ENCODE measurements at regions not wholly inside any gene's neighbourhood (a gene's known extent, or its start where the extent isn't known, plus 50 kb on each side); places are given as distances from the start of the nearest gene placed in this dataset.
"Not testable (repeated sequence)": the region's sequence is repeated elsewhere in the genome, so short reads cannot be mapped to it uniquely, and the experiment has no call there.

DNA sequence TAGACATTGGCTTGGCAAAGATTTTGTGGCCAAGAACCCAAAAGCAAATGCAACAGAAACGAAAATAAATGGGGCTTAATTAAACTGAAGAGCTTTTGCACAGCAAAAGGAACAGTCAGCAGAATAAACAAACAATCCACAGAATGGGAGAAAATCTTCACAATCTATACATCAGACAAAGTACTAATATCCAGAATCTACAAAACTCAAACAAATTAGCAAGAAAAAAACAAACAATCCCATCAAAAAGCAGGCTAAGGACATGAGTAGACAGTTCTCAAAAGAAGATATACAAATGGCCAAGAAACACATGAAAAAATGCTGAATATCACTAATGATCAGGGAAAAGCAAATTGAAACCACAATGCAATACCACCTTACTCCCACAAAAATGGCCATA is 81.7 kb downstream of the TMEM212 start:
- DNase-seq (ENCODE audit: low read depth, low spot score); FAIRE-seq; H3K79me2 ChIP-seq (ENCODE audit: control insufficient read depth, insufficient read depth, low read length); H3K9me3 ChIP-seq (ENCODE audit: control insufficient read depth, low read depth, low read length); H4K20me1 ChIP-seq (ENCODE audit: control insufficient read depth, extremely low read depth, insufficient read depth, low read length); H3K9ac ChIP-seq (ENCODE audit: control insufficient read depth, extremely low read depth, insufficient read depth, low read length); H3K27me3 ChIP-seq (ENCODE audit: control insufficient read depth, extremely low read depth, insufficient read depth, low read length); dilution Hi-C loops (cut with MboI; ENCODE audit: extremely low pct_ligation_motif_present, low sequenced_read_pairs); H3K4me1 ChIP-seq (ENCODE audit: control insufficient read depth, extremely low read depth, insufficient read depth, low read length); H3K9me1 ChIP-seq (ENCODE audit: control insufficient read depth, extremely low read depth, insufficient read depth, low read length); H2AFZ ChIP-seq (ENCODE audit: control insufficient read depth, low read length); H3K36me3 ChIP-seq (ENCODE audit: control insufficient read depth in 2 of 2, extremely low read depth in 1 of 2, insufficient read depth in 2 of 2, low read length in 2 of 2); H3K4me2 ChIP-seq (ENCODE audit: control insufficient read depth, extremely low read depth, insufficient read depth, low read depth, low read length); H3K27ac ChIP-seq (ENCODE audit: control insufficient read depth, insufficient read depth, low read length); H3K4me3 ChIP-seq (ENCODE audit: control insufficient read depth in 2 of 3, extremely low read depth in 1 of 3, insufficient read depth in 2 of 3, low read depth in 1 of 3, low read length in 3 of 3): not testable (repeated sequence)

DNA sequence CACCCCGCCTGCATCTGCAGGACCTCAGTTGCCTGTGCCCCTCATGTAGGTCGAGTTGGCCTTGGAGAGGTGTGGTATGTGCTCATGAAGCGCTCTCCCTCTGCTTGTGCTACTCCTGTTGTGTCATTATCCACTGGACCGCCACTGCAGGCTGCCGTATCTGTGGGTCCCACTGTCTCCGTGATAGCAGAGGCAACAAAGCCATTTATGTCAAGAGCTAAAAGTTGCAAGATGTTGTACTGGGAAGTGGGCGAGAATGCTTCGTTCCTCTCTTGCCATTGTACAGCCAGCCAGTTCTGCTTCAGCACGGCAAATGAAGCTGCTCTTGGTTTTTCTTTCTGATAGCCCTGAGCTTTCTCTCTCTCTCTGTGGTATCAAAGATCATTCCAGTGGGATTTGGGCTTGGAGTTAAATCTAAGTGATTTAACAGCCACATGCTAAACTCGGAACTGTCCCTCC is 89.0 kb downstream of the TMEM212 start:
- H2AFZ ChIP-seq (ENCODE audit: control insufficient read depth, low read length) = no peak overlapping the region
- FAIRE-seq (no peak), DNase-seq (ENCODE audit: low read depth, low spot score) (no peak)
- no peaks in the 10 kb centered on the region for H3K9me3 ChIP-seq (ENCODE audit: control insufficient read depth, low read depth, low read length)
- no peaks in the 10 kb centered on the region for H3K79me2 ChIP-seq (ENCODE audit: control insufficient read depth, insufficient read depth, low read length)
- peaks cover 7% of the 10 kb centered on the region for H3K4me1 ChIP-seq (ENCODE audit: control insufficient read depth, extremely low read depth, insufficient read depth, low read length)
- dilution Hi-C loops (cut with MboI; ENCODE audit: extremely low pct_ligation_motif_present, low sequenced_read_pairs) = no loop called here
- H4K20me1 ChIP-seq (ENCODE audit: control insufficient read depth, extremely low read depth, insufficient read depth, low read length) = no peaks in the 10 kb centered on the region
- H3K4me3 ChIP-seq (ENCODE audit: control insufficient read depth in 2 of 3, extremely low read depth in 1 of 3, insufficient read depth in 2 of 3, low read depth in 1 of 3, low read length in 3 of 3) = no peak overlapping the region
- TF ChIP-seq EZH2 (IDR thresholded peaks at IDR 0.05; ENCODE audit: low read length) = no peak
- TF ChIP-seq, protein P1, sequence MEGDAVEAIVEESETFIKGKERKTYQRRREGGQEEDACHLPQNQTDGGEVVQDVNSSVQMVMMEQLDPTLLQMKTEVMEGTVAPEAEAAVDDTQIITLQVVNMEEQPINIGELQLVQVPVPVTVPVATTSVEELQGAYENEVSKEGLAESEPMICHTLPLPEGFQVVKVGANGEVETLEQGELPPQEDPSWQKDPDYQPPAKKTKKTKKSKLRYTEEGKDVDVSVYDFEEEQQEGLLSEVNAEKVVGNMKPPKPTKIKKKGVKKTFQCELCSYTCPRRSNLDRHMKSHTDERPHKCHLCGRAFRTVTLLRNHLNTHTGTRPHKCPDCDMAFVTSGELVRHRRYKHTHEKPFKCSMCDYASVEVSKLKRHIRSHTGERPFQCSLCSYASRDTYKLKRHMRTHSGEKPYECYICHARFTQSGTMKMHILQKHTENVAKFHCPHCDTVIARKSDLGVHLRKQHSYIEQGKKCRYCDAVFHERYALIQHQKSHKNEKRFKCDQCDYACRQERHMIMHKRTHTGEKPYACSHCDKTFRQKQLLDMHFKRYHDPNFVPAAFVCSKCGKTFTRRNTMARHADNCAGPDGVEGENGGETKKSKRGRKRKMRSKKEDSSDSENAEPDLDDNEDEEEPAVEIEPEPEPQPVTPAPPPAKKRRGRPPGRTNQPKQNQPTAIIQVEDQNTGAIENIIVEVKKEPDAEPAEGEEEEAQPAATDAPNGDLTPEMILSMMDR (optimal IDR thresholded peaks at IDR 0.05 in 1 of 3, IDR thresholded peaks at IDR 0.05 in 1 of 3, conservative IDR thresholded peaks at IDR 0.05 in 1 of 3; ENCODE audit: extremely low read depth in 1 of 3, insufficient read depth in 2 of 3, low read length in 3 of 3) = no peak
- no peaks in the 10 kb centered on the region for H3K27me3 ChIP-seq (ENCODE audit: control insufficient read depth, extremely low read depth, insufficient read depth, low read length)
- H3K36me3 ChIP-seq (ENCODE audit: control insufficient read depth in 2 of 2, extremely low read depth in 1 of 2, insufficient read depth in 2 of 2, low read length in 2 of 2) = no peaks in the 10 kb centered on the region
- H3K9ac ChIP-seq (ENCODE audit: control insufficient read depth, extremely low read depth, insufficient read depth, low read length) = no peak overlapping the region
- H3K27ac ChIP-seq (ENCODE audit: control insufficient read depth, insufficient read depth, low read length) = no peak overlapping the region
- H3K4me2 ChIP-seq (ENCODE audit: control insufficient read depth, extremely low read depth, insufficient read depth, low read depth, low read length) = no peak overlapping the region
- H3K9me1 ChIP-seq (ENCODE audit: control insufficient read depth, extremely low read depth, insufficient read depth, low read length) = no peaks in the 10 kb centered on the region

DNA sequence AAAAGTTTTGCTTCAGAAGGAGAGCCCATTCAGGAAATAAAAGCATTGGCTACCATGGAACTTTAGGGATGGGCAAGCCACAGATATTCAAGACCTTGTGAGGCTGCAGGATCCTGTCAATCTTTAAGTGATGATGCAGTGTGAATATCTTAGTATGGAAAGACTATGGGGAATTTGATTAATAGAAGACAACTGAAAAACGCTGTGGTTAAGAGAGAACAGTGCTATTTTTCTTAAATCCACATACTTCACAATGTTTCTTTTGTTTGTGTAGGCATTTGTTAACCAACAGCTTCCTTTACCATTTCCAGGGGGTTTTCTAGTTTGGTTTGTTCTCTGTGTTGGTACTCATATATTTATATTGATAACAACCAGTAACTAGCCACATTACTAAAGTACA is 90.3 kb downstream of the TMEM212 start:
- dilution Hi-C loops (cut with MboI; ENCODE audit: extremely low pct_ligation_motif_present, low sequenced_read_pairs) = no loop called here
- H3K9ac ChIP-seq (ENCODE audit: control insufficient read depth, extremely low read depth, insufficient read depth, low read length) = no peak overlapping the region

More for the DNA sequence above, 90.3 kb downstream of the TMEM212 start:
- Histone ChIP-seq H4K20me1 (ENCODE audit: control insufficient read depth, extremely low read depth, insufficient read depth, low read length) (no peaks in the 10 kb centered on the region), H2AFZ (ENCODE audit: control insufficient read depth, low read length) (no peak overlapping the region), H3K27me3 (ENCODE audit: control insufficient read depth, extremely low read depth, insufficient read depth, low read length) (no peaks in the 10 kb centered on the region), H3K4me1 (ENCODE audit: control insufficient read depth, extremely low read depth, insufficient read depth, low read length) (peaks cover 7% of the 10 kb centered on the region), H3K4me2 (ENCODE audit: control insufficient read depth, extremely low read depth, insufficient read depth, low read depth, low read length) (no peak overlapping the region), H3K36me3 (ENCODE audit: control insufficient read depth in 2 of 2, extremely low read depth in 1 of 2, insufficient read depth in 2 of 2, low read length in 2 of 2) (no peaks in the 10 kb centered on the region), H3K79me2 (ENCODE audit: control insufficient read depth, insufficient read depth, low read length) (no peaks in the 10 kb centered on the region), H3K9me1 (ENCODE audit: control insufficient read depth, extremely low read depth, insufficient read depth, low read length) (no peaks in the 10 kb centered on the region), H3K4me3 (ENCODE audit: control insufficient read depth in 2 of 3, extremely low read depth in 1 of 3, insufficient read depth in 2 of 3, low read depth in 1 of 3, low read length in 3 of 3) (no peak overlapping the region), H3K9me3 (ENCODE audit: control insufficient read depth, low read depth, low read length) (no peaks in the 10 kb centered on the region), H3K27ac (ENCODE audit: control insufficient read depth, insufficient read depth, low read length) (no peak overlapping the region)
- TF ChIP-seq, protein P1 (optimal IDR thresholded peaks at IDR 0.05 in 1 of 3, IDR thresholded peaks at IDR 0.05 in 1 of 3, conservative IDR thresholded peaks at IDR 0.05 in 1 of 3; ENCODE audit: extremely low read depth in 1 of 3, insufficient read depth in 2 of 3, low read length in 3 of 3) = no peak
- no peak for TF ChIP-seq EZH2 (IDR thresholded peaks at IDR 0.05; ENCODE audit: low read length)
- FAIRE-seq = no peak
- DNase-seq (ENCODE audit: low read depth, low spot score) = no peak

Measured in keratinocyte (primary cell).